Heart left ventricle (tissue), 16 donors: ENCODE measurements at regions not wholly inside any gene's neighbourhood (a gene's known extent, or its start where the extent isn't known, plus 50 kb on each side); places are given as distances from the start of the nearest gene placed in this dataset.

Experiments
- ATAC-seq, 4 donors: fragments of 200-7000 bp; cut with Tn5 transposase; one replicate each; pipeline ENCODE4 v1.9.1; 2020 to 2022; ENCODE audit warnings: moderate library complexity in 4 of 4, mild to moderate bottlenecking in 3 of 4, moderate number of reproducible peaks in 1 of 4
- DNase-seq, 5 donors: peaks; one replicate each; pipeline ENCODE4 v3.0.0-alpha.2; 2020
- H3K27ac ChIP-seq, 12 donors: fragments of 200-600 bp; sonication (generic) in 4 of 12; one replicate each; pipeline versions ENCODE4 v1.5.0 to v1.8.0; 2016 to 2022; ENCODE audit warnings: mild to moderate bottlenecking in 2 of 12
- H3K27me3 ChIP-seq, 9 donors: fragments of 200-600 bp; sonication (generic) in 2 of 9; one replicate each; pipeline versions ENCODE4 v1.5.1 to v1.8.0; 2016 to 2022; ENCODE audit warnings: mild to moderate bottlenecking in 3 of 9
- H3K36me3 ChIP-seq, 9 donors: fragments of 200-600 bp; sonication (generic) in 2 of 9; one replicate each; pipeline versions ENCODE4 v1.5.0 to v1.8.0; 2018 to 2022; ENCODE audit warnings: mild to moderate bottlenecking in 2 of 9
- H3K4me1 ChIP-seq, 12 donors: fragments of 200-600 bp; sonication (generic) in 4 of 12; one replicate each; pipeline versions ENCODE4 v1.5.0 to v1.8.0; 2016 to 2022; ENCODE audit warnings: mild to moderate bottlenecking in 3 of 12
- H3K4me3 ChIP-seq, 12 donors: fragments of 200-600 bp; sonication (generic) in 4 of 12; one replicate each; pipeline versions ENCODE4 v1.5.0 to v1.8.0; 2017 to 2022; ENCODE audit warnings: mild to moderate bottlenecking in 9 of 12, moderate library complexity in 4 of 12
- H3K9me3 ChIP-seq, 12 donors: fragments of 200-600 bp; sonication (generic) in 4 of 12; one replicate each; pipeline versions ENCODE4 v1.5.0 to v1.8.0; 2016 to 2022; ENCODE audit warnings: mild to moderate bottlenecking in 1 of 12
- POLR2A ChIP-seq, 2 donors: fragments of 450-650 bp; IDR thresholded peaks; one replicate each; pipeline ENCODE4 v1.6.1; 2017; ENCODE audit warnings: antibody characterized with exemption in 2 of 2, mild to moderate bottlenecking in 2 of 2, moderate library complexity in 2 of 2
- WGBS, 4 donors: extraction: QIAGEN DNeasy Blood & Tissue Kit in 2 of 4; methylation state at CpG; one replicate each; pipeline versions ENCODE4 v1.1.5 to v1.1.7; 2013 to 2018; 5-methylcytosine and 5-hydroxymethylcytosine counted together
- intact Hi-C, 10 donors: fragments of 100-400 bp; cut with DNase I; formaldehyde crosslinking; loops; one replicate each; pipeline versions ENCODE4 v1.11.1 to v1.14.2; 2022
- TF ChIP-seq, protein P1 (sequence below), 12 donors: fragments of 200-600 bp; sonication (generic) in 4 of 12; IDR thresholded peaks; one replicate each; pipeline versions ENCODE4 v1.5.0 to v1.8.0; 2018 to 2022; ENCODE audit warnings: antibody characterized with exemption in 12 of 12, mild to moderate bottlenecking in 5 of 12
- donor health status: ischemic (EF 13 %, LVEDD 7.1; RV severe dilation, severe dysfunction).
- donor health status: healthy with polysubstance abuse.
- donor health status: DM: no; HTN: yes; CAD: no.
- donor health status: DM: no; HTN: no; CAD: no.
- donor health status: ischemic (EF 25% LVEDD 6.9; RV normal size, moderate dysfunction).
- donor health status: ischemic (EF 25% LVEDD 5.7; RV mildly dilated, moderate dysfunction).
- donor health status: healthy.
- donor health status: DM: yes; HTN: yes; CAD: no.
- donor health status: ischemic (EF 35%, LVEDD 5.7; RV mildly dilated, moderate dysfunction).
- donor health status: nonischemic (EF 11% LVEDD 7.7; RV severe dilation, severe dysfunction).
- donor health status: DM: yes; HTN: yes; CAD: no.
- donor health status: PGD.
- donor health status: ischemic (EF 29% LVEDD 5.4; RV normal size, mild dysfunction).
- donor health status: nonischemic (EF 23%, LVEDD 6.1; RV moderate dilation, normal function).

DNA sequence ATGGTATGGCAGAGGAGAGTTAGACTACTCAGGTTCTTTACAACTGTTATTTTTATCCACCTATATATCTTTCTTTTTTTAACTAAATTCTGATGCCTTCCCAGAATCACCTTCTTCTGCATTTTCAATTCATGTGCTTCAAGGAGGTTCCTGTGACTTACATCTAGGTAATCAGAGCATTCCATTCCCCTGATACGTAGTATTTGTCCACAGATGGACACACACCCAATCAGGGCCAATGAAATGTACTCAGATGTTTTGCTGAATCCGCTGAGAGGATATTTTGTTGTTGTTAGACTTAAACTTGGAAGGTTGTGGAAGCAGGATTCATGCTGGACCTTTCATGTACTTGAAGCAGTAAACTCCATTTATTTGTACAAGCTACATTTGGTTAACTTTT is 159.4 kb upstream of the FER start:
- Histone ChIP-seq H3K36me3 (no peaks in the 10 kb centered on the region), H3K4me1 (no peaks in the 10 kb centered on the region), H3K27me3 (no peaks in the 10 kb centered on the region), H3K4me3 (no peak overlapping the region), H3K9me3 (no peaks in the 10 kb centered on the region), H3K27ac (no peak overlapping the region)
- DNase-seq (no peak), ATAC-seq (no peak)
- TF ChIP-seq, protein P1, sequence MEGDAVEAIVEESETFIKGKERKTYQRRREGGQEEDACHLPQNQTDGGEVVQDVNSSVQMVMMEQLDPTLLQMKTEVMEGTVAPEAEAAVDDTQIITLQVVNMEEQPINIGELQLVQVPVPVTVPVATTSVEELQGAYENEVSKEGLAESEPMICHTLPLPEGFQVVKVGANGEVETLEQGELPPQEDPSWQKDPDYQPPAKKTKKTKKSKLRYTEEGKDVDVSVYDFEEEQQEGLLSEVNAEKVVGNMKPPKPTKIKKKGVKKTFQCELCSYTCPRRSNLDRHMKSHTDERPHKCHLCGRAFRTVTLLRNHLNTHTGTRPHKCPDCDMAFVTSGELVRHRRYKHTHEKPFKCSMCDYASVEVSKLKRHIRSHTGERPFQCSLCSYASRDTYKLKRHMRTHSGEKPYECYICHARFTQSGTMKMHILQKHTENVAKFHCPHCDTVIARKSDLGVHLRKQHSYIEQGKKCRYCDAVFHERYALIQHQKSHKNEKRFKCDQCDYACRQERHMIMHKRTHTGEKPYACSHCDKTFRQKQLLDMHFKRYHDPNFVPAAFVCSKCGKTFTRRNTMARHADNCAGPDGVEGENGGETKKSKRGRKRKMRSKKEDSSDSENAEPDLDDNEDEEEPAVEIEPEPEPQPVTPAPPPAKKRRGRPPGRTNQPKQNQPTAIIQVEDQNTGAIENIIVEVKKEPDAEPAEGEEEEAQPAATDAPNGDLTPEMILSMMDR (IDR thresholded peaks at IDR 0.05): no peak
- TF ChIP-seq POLR2A (IDR thresholded peaks at IDR 0.05): no peak
- WGBS, 4 donors: 80 to 90% (median 85%) methylated on average over 2 of the region's 2 CpGs
- intact Hi-C loops: no loop called here

DNA sequence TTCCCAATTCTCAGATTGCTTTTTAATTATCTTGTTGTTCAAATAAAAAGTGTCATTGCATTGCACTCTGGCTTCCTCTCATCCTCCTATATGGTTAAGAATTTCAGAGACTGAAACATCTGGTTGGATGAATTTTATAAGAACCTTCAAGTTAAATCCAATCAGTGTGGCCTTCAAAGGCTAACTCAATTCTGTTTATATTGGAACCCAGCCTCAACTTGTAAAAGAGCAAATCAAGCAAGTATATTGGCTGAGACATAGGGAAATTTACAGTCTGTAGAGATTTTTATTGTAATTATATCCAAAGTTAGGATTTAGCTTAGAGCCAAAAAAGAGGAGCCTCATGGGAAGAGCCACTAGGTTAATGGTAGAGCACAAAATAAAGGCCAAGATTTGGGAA is 159.9 kb upstream of the FER start:
- TF ChIP-seq POLR2A (IDR thresholded peaks at IDR 0.05): no peak
- TF ChIP-seq, protein P1 (IDR thresholded peaks at IDR 0.05): no peak
- DNase-seq: no peak
- Histone ChIP-seq H3K4me3 (no peak overlapping the region), H3K27ac (no peak overlapping the region), H3K36me3 (no peaks in the 10 kb centered on the region), H3K4me1 (no peaks in the 10 kb centered on the region), H3K27me3 (no peaks in the 10 kb centered on the region), H3K9me3 (no peaks in the 10 kb centered on the region)
- ATAC-seq: no peak
- intact Hi-C loops: no loop called here

DNA sequence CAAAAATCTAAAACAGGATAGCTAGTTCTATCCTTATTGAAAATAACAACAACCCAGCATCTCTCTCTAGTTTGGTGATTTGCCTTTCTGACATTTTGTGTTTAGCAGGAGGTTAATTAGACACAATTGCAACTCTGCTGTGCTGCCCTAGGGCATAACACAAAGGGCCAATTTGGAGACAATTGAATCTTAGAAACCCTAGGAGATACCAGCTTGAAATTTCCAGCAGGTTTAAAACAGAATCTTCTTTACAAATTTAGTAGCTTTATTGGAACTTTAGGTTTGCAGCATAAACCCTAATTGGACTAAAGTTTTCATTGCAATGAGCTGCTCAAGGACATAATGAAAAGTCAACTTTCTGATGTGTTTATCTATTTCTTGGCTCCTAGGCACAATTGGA is 166.7 kb upstream of the FER start:
- Histone ChIP-seq H3K9me3 (peaks cover 0 to under 1% (median 0%) of the 10 kb centered on the region in 12 donors), H3K4me3 (no peak overlapping the region), H3K4me1 (no peaks in the 10 kb centered on the region), H3K36me3 (no peaks in the 10 kb centered on the region), H3K27me3 (peaks cover 0 to 5% (median 0%) of the 10 kb centered on the region in 9 donors), H3K27ac (no peak overlapping the region)
- ATAC-seq (no peak), DNase-seq (no peak)
- no peak for TF ChIP-seq POLR2A (IDR thresholded peaks at IDR 0.05)
- TF ChIP-seq, protein P1 (IDR thresholded peaks at IDR 0.05): no peak
- intact Hi-C loops: no loop called here

DNA sequence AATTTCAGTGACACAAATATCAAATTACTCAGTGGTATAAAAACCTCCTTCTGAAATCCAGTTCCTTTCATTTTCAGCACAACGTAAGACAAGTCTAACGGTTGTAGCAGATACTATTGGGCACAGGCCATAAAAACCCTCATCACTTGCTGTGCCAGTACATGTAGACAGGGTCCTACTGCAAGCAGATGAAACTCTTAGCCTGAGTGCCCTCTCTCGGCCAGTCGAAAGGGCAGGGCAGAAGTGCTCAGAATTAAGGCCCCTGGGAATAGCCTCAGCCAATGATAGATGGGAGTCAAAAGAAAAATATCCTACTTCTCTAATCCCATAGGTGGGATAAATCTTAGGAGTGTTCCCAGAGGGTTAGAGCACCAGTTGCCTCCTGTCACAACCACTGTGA is 168.5 kb upstream of the FER start:
- TF ChIP-seq POLR2A (IDR thresholded peaks at IDR 0.05): no peak
- TF ChIP-seq, protein P1 (IDR thresholded peaks at IDR 0.05): no peak
- WGBS, 4 donors: 58 to 72% (median 59%) methylated on average over 4 of the region's 4 CpGs
- intact Hi-C loops: no loop called here
- no peaks in the 10 kb centered on the region for H3K36me3 ChIP-seq
- no peak overlapping the region for H3K27ac ChIP-seq
- no peak overlapping the region for H3K4me3 ChIP-seq
- no peaks in the 10 kb centered on the region for H3K4me1 ChIP-seq
- ATAC-seq (no peak), DNase-seq (no peak)
- H3K27me3 ChIP-seq: peaks cover 0 to 5% (median 0%) of the 10 kb centered on the region in 9 donors
- H3K9me3 ChIP-seq: peaks cover 0 to 12% (median 3%) of the 10 kb centered on the region in 12 donors
